ENCODE measurements at regions not wholly inside any gene's neighbourhood (a gene's known extent, or its start where the extent isn't known, plus 50 kb on each side); places are given as distances from the start of the nearest gene placed in this dataset.

DNA sequence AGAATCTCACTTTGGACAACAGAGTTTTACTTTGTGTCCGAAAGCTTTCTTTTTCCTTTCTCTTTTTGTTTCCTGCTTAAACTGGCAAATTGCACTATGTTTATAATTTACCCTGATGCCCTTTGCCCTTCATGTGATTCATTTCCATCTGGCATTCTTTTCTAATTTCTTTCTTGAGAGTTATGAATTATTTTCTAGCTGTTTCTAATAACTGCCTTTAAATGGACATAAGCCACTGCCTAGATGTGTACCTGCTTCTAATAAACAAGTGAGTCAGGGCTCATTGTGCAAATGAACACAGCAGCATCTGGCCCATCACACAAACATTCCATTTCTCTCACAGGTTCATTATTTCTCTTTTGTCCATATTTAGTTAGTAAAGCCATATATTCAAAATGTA is 242.3 kb upstream of the GPRIN3 start:
- Histone ChIP-seq H3K9me3 (replicated peaks; ENCODE audit: control insufficient read depth, insufficient read depth, low read length) (no peaks in the 10 kb centered on the region), H3K4me2 (ENCODE audit: control insufficient read depth, insufficient read depth) (no peak overlapping the region), H3K36me3 (ENCODE audit: control insufficient read depth in 2 of 2, insufficient read depth in 2 of 2, low read length in 1 of 2) (no peaks in the 10 kb centered on the region), H3K4me3 (no peak overlapping the region), H3K27ac (ENCODE audit: control insufficient read depth, insufficient read depth) (no peak overlapping the region), H3K9ac (ENCODE audit: control insufficient read depth, insufficient read depth, low read length) (no peak overlapping the region), H3K27me3 (replicated peaks in 1 of 2; ENCODE audit: control insufficient read depth in 2 of 2, insufficient read depth in 2 of 2, low read length in 1 of 2) (no peaks in the 10 kb centered on the region), H4K20me1 (ENCODE audit: control insufficient read depth, insufficient read depth) (no peaks in the 10 kb centered on the region), H3K79me2 (ENCODE audit: control insufficient read depth, insufficient read depth, low read length) (no peaks in the 10 kb centered on the region), H3K4me1 (ENCODE audit: control insufficient read depth, insufficient read depth, low read length) (no peaks in the 10 kb centered on the region), H2AFZ (ENCODE audit: control insufficient read depth, low read depth, low read length) (no peak overlapping the region)
- TF ChIP-seq KDM1A (IDR thresholded peaks at IDR 0.05; ENCODE audit: borderline replicate concordance): no peak
- no peak for TF ChIP-seq BMI1 (IDR thresholded peaks at IDR 0.05; ENCODE audit: borderline replicate concordance)
- TF ChIP-seq MYB (IDR thresholded peaks at IDR 0.05; ENCODE audit: borderline replicate concordance, low read depth, low read length): no peak
- no peak for TF ChIP-seq ESRRA (IDR thresholded peaks at IDR 0.05; ENCODE audit: low read length)
- no peak for TF ChIP-seq RFX5 (IDR thresholded peaks at IDR 0.05; ENCODE audit: low read depth, low read length)
- no peak for TF ChIP-seq ZNF274 (IDR thresholded peaks at IDR 0.05; ENCODE audit: insufficient read depth, insufficient read length)
- TF ChIP-seq MXI1 (IDR thresholded peaks at IDR 0.05; ENCODE audit: low read depth, low read length): no peak
- no peak for TF ChIP-seq NRF1 (conservative IDR thresholded peaks at IDR 0.05; ENCODE audit: low read depth, low read length)
- TF ChIP-seq, protein P1, sequence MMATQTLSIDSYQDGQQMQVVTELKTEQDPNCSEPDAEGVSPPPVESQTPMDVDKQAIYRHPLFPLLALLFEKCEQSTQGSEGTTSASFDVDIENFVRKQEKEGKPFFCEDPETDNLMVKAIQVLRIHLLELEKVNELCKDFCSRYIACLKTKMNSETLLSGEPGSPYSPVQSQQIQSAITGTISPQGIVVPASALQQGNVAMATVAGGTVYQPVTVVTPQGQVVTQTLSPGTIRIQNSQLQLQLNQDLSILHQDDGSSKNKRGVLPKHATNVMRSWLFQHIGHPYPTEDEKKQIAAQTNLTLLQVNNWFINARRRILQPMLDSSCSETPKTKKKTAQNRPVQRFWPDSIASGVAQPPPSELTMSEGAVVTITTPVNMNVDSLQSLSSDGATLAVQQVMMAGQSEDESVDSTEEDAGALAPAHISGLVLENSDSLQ (IDR thresholded peaks at IDR 0.05): no peak
- TF ChIP-seq, protein P2, sequence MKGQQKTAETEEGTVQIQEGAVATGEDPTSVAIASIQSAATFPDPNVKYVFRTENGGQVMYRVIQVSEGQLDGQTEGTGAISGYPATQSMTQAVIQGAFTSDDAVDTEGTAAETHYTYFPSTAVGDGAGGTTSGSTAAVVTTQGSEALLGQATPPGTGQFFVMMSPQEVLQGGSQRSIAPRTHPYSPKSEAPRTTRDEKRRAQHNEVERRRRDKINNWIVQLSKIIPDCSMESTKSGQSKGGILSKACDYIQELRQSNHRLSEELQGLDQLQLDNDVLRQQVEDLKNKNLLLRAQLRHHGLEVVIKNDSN (IDR thresholded peaks at IDR 0.05; ENCODE audit: borderline replicate concordance, extremely low read length, insufficient read depth, low read depth, low read length): no peak
- TF ChIP-seq WRNIP1 (IDR thresholded peaks at IDR 0.05; ENCODE audit: borderline replicate concordance, low read depth, low read length): no peak
- POLR2A ChIA-PET: no interaction called here
- no peak for DNase-seq (ENCODE audit: low read depth, low spot score)
- in situ Hi-C loops (cut with MboI): no loop called here
- WGBS (ENCODE audit: insufficient coverage, insufficient replicate concordance, low lambda C conversion rate, missing lambda C conversion rate): 36% methylated on average over 1 of the region's 1 CpG
- CTCF ChIA-PET: no interaction called here
- intact Hi-C loops (cut with micrococcal nuclease; ENCODE audit: unreplicated experiment): no loop called here
- no peak for ATAC-seq
- BruUV-seq (replicated peaks): no TSS peak
- FAIRE-seq: no peak
- RAD21 ChIA-PET (ENCODE audit: unreplicated experiment): no interaction called here
- SMC1A ChIA-PET (ENCODE audit: uncharacterized antibody, unreplicated experiment): no interaction called here
